Tibial nerve (tissue), 4 donors: ENCODE measurements at regions not wholly inside any gene's neighbourhood (a gene's known extent, or its start where the extent isn't known, plus 50 kb on each side); places are given as distances from the start of the nearest gene placed in this dataset.
A peak's percentile ranks its signal among the peaks of the same experiment; 100 is the strongest.

Source experiments
- DNase-seq, 2 donors: peaks; one replicate each; pipeline ENCODE4 v3.0.0-alpha.2; 2019; ENCODE audit warnings: low spot score in 2 of 2
- H3K27ac ChIP-seq, 4 donors: fragments of 200-600 bp; sonication (generic) in 3 of 4; one replicate each; pipeline ENCODE4 v1.5.1; 2017 to 2019; ENCODE audit warnings: mild to moderate bottlenecking in 1 of 4
- H3K27me3 ChIP-seq, 2 donors: fragments of 200-600 bp; sonication (generic) in 1 of 2; one replicate each; pipeline versions ENCODE4 v1.5.1 to v1.6.0; 2017 to 2019
- H3K36me3 ChIP-seq, 3 donors: fragments of 200-600 bp; sonication (generic); one replicate each; pipeline ENCODE4 v1.5.1; 2018 to 2019
- H3K4me1 ChIP-seq, 4 donors: fragments of 200-600 bp; sonication (generic) in 3 of 4; one replicate each; pipeline ENCODE4 v1.5.1; 2017 to 2019
- H3K4me3 ChIP-seq, 4 donors: fragments of 200-600 bp; sonication (generic) in 3 of 4; one replicate each; pipeline ENCODE4 v1.5.1; 2017 to 2019; ENCODE audit warnings: mild to moderate bottlenecking in 1 of 4, moderate library complexity in 1 of 4
- H3K9me3 ChIP-seq, 4 donors: fragments of 200-600 bp; sonication (generic) in 3 of 4; one replicate each; pipeline ENCODE4 v1.5.1; 2017 to 2019
- EP300 ChIP-seq, 2 donors: sonication (generic); formaldehyde crosslinking; IDR thresholded peaks; one replicate each; pipeline ENCODE4 v1.6.1; 2017; ENCODE audit warnings: antibody characterized with exemption in 2 of 2, mild to moderate bottlenecking in 1 of 2
- POLR2A ChIP-seq, 2 donors: fragments of 450-650 bp; IDR thresholded peaks; one replicate each; pipeline ENCODE4 v1.6.1; 2017; ENCODE audit warnings: antibody characterized with exemption in 2 of 2, mild to moderate bottlenecking in 2 of 2, moderate library complexity in 2 of 2
- WGBS, 2 donors: methylation state at CpG; one replicate each; pipeline ENCODE4 v1.1.5; 2018; 5-methylcytosine and 5-hydroxymethylcytosine counted together
- TF ChIP-seq, protein P1 (sequence below), 5 experiments: fragments of 200-600 bp in 3 of 5; fragments of 450-650 bp in 2 of 5; sonication (generic) in 3 of 5; IDR thresholded peaks; one replicate each; pipeline ENCODE4 v1.5.1; 2016 to 2019; ENCODE audit warnings: antibody characterized with exemption in 5 of 5, mild to moderate bottlenecking in 3 of 5, moderate library complexity in 2 of 5

DNA sequence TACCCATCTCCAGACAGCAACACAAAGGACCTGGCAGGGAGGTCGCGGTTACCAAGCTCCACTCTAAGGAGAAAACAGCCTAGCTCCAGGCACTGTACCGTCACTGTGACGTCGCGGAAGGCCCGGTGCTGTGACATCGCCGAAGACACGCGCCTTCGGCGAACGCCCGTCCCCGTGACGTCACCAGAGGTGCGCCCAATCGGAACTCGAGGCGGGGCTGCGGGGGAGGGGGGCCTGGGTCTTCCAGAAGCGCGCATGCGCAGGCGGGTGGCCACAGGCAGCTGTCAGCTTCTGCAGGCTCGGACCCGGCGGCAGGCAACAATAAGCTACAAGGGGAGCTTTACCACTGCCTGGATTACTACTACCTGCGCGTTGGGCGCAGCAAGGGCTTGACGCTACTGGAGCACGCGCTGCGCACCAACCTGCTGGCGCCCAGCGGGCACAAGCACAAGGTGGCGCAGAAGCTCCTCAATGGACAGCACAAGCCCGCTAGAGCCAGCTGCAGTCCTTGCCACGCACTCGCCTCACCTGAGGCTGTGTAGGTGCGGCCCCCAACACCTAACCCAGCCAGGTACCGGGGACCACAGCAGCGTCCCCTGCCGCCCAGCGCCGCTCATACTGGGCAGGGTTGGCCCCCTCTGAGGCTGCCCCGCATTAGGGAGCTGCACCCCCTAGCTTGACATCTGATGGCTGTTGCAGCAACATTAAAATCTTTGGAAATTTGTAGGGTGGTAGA lies 208.4 kb downstream of the TPST1 start:
- peak overlapping the region in 2 of 4 donors; percentile 60 to 67 for H3K27ac ChIP-seq
- TF ChIP-seq EP300 (IDR thresholded peaks at IDR 0.05) (peak in 1 of 2 donors; percentile 39), POLR2A (IDR thresholded peaks at IDR 0.05) (peak in 1 of 2 donors; percentile 33)
- TF ChIP-seq, protein P1, sequence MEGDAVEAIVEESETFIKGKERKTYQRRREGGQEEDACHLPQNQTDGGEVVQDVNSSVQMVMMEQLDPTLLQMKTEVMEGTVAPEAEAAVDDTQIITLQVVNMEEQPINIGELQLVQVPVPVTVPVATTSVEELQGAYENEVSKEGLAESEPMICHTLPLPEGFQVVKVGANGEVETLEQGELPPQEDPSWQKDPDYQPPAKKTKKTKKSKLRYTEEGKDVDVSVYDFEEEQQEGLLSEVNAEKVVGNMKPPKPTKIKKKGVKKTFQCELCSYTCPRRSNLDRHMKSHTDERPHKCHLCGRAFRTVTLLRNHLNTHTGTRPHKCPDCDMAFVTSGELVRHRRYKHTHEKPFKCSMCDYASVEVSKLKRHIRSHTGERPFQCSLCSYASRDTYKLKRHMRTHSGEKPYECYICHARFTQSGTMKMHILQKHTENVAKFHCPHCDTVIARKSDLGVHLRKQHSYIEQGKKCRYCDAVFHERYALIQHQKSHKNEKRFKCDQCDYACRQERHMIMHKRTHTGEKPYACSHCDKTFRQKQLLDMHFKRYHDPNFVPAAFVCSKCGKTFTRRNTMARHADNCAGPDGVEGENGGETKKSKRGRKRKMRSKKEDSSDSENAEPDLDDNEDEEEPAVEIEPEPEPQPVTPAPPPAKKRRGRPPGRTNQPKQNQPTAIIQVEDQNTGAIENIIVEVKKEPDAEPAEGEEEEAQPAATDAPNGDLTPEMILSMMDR (IDR thresholded peaks at IDR 0.05), result peak in 4 of 5 experiments; percentile 19 to 63 (median 42)
- H3K36me3 ChIP-seq, result peaks cover 0 to 27% (median 0%) of the 10 kb centered on the region in 3 donors
- peak; percentile 47 to 49 for DNase-seq
- 5 to 6% methylated on average over 22 to 23 of the region's 49 CpGs for WGBS, 2 donors
- H3K4me3 ChIP-seq, result peak overlapping the region; percentile 32 to 61 (median 52)
- no peaks in the 10 kb centered on the region for H3K27me3 ChIP-seq
- H3K9me3 ChIP-seq, result no peaks in the 10 kb centered on the region
- H3K4me1 ChIP-seq, result peaks cover 0 to 14% (median 7%) of the 10 kb centered on the region in 4 donors

DNA sequence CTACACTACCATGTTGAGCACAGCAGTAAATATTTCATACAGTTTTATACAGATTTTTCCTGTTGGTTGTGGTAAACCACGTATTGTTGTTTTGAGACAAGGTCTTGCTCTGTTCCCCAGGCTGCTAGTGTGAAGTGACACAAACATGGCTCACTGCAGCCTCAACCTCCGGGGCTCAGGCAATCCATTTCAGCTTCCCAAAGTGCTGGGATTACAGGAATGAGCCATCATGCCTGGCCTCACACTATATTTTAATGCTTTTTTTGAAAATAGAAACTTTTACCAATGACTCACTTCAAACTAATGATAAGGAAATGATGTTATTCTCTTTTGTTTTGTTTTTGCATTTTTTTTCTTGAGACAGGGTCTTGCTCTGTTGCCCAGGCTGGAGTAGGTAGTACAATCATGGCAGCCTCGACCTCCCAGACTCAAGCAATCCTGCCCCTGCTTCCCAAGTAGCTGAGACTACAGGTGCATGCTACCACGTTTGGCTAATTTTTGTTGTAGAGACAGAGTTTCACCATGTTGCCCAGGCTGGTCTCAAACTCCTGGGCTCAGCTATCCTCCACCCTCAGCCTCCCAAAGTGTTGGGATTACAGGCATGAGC lies 210.6 kb downstream of the TPST1 start:
- Histone ChIP-seq H3K4me3 (no peak overlapping the region), H3K4me1 (peaks cover 0 to 15% (median 7%) of the 10 kb centered on the region in 4 donors), H3K9me3 (no peaks in the 10 kb centered on the region), H3K27me3 (no peaks in the 10 kb centered on the region), H3K36me3 (peaks cover 0 to 7% (median 0%) of the 10 kb centered on the region in 3 donors), H3K27ac (no peak overlapping the region)
- WGBS, 2 donors, result 81% methylated on average over 4 of the region's 4 CpGs
- TF ChIP-seq, protein P1 (IDR thresholded peaks at IDR 0.05), result no peak
- no peak for TF ChIP-seq POLR2A (IDR thresholded peaks at IDR 0.05)
- TF ChIP-seq EP300 (IDR thresholded peaks at IDR 0.05), result no peak
- no peak for DNase-seq

DNA sequence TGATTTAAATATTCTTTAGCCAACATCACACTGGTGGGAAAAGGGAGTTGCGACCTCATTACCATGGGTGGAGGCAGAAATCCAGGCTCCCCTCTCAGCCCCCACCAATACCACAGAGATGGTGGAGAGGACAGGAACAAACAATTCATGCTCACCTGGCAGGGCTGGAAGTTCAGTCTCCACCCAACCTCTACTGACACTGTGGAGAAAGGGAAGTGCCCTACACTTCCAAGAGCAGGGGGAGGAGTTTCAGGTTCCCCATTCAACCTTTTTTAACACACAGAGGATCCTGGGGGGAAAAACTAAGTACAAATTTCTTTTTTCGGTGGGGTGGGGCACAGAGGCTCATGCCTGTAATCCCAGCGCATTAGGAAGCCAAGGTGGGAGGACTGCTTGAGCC lies 210.1 kb upstream of the KCTD7 start:
- no peak for TF ChIP-seq EP300 (IDR thresholded peaks at IDR 0.05)
- no peak for TF ChIP-seq POLR2A (IDR thresholded peaks at IDR 0.05)
- 88 to 91% methylated on average over 2 to 3 of the region's 3 CpGs for WGBS, 2 donors
- no peaks in the 10 kb centered on the region for H3K27me3 ChIP-seq
- no peaks in the 10 kb centered on the region for H3K9me3 ChIP-seq
- H3K4me1 ChIP-seq, result peaks cover 0 to 15% (median 5%) of the 10 kb centered on the region in 4 donors
- no peaks in the 10 kb centered on the region for H3K36me3 ChIP-seq
- H3K4me3 ChIP-seq, result no peak overlapping the region
- no peak for DNase-seq
- H3K27ac ChIP-seq, result no peak overlapping the region

DNA sequence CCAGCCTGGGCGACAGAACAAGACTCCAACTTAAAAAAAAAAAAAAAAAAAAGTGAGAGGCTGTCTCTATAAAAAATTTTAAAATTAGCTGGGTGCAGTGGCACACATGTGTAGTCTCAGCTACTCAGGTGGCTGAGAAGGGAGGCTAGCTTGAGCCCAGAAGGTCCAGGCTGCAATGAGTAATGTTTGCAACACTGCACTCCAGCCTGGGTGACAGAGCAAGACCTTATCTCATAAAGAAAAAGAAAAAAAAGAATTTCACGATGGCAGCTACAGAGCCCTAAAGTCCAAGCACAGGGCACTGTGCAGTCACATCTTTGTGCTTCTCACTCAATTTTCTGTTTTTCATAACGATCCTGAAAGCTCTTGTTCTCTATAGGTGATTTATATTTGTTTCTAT lies 209.5 kb upstream of the KCTD7 start:
- no peaks in the 10 kb centered on the region for H3K27me3 ChIP-seq
- H3K27ac ChIP-seq, result no peak overlapping the region
- no peak for TF ChIP-seq POLR2A (IDR thresholded peaks at IDR 0.05)
- TF ChIP-seq, protein P1 (IDR thresholded peaks at IDR 0.05), result no peak
- no peak for TF ChIP-seq EP300 (IDR thresholded peaks at IDR 0.05)
- DNase-seq, result no peak
- no peaks in the 10 kb centered on the region for H3K36me3 ChIP-seq
- 68 to 76% methylated on average over 3 of the region's 3 CpGs for WGBS, 2 donors
- peaks cover 0 to 8% (median under 1%) of the 10 kb centered on the region in 4 donors for H3K4me1 ChIP-seq
- H3K4me3 ChIP-seq, result no peak overlapping the region
- H3K9me3 ChIP-seq, result no peaks in the 10 kb centered on the region

DNA sequence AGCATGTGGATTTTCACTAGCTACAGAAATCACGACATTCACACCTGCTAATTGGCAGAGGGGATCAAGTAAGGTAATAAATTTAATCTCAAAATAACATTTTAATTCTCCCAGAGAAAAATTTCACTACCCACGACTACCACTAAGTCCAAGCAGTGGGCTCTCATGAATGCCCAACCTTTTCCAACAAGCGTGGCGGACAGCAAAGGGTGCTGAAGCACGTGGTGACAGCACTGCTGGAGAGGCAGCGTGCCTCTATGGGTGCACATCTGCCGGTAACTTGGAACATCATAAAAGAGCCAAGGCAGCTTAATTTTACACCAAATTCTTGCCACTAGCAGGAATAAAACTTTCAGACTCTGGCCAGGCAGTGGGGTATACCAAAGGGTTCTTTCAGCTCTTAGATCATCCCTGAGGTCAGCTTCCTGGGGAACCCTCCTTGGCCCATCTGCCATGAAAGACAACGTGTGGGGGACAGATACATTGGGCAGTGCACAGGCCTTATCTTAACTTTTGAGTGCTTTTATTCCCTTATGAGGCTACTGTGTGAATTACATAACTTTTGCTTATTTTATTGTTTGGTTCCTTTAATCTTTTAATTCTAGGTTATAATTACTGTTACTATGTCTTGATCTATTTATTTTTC lies 206.7 kb upstream of the KCTD7 start:
- Histone ChIP-seq H3K27ac (peak overlapping the region in 1 of 4 donors; percentile 57), H3K4me3 (no peak overlapping the region), H3K4me1 (peaks cover 0 to 7% (median 0%) of the 10 kb centered on the region in 4 donors), H3K36me3 (peaks cover 0 to 8% (median 0%) of the 10 kb centered on the region in 3 donors), H3K27me3 (no peaks in the 10 kb centered on the region), H3K9me3 (no peaks in the 10 kb centered on the region)
- WGBS, 2 donors, result 60 to 70% methylated on average over 8 of the region's 8 CpGs
- TF ChIP-seq POLR2A (IDR thresholded peaks at IDR 0.05) (no peak), EP300 (IDR thresholded peaks at IDR 0.05) (no peak)
- DNase-seq, result no peak
